GM12872 (cell line): ENCODE measurements at regions not wholly inside any gene's neighbourhood (a gene's known extent, or its start where the extent isn't known, plus 50 kb on each side); places are given as distances from the start of the nearest gene placed in this dataset.

Source experiments
- CTCF ChIP-seq: IDR thresholded peaks from 3 replicates; pipeline ENCODE4 v1.5.1; 2011; ENCODE audit warnings: low read depth, mild to moderate bottlenecking, low read length, moderate library complexity; ENCODE audit not compliant: insufficient read depth

- TF ChIP-seq CTCF = no peak
These were observed 303.2 kb downstream of the TEX13C start for GRCh38 chrX:125622899-125623298.

GRCh38 chrX:125627676-125628075 lies 308.0 kb downstream of the TEX13C start:
- TF ChIP-seq CTCF = no peak

DNA sequence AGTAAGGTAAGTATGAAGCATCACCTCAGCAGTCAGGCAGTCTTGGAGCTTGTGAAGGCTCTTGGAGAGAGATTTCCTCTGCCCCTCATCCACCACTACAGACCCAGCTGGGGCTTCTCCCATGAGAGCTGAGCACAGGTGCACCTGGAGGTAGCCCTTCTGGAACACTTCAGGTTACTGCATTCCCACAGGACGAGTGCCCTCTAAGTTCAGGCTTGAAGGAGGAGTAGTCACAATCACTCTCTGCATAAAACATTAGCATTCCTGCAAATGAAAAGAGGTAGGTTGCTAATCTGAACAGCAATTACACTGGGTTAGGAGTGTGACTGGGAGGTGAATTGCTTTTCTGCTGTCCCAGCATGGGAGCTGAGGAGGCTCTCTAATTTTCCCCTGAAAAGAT lies 308.8 kb downstream of the TEX13C start:
- no peak for TF ChIP-seq CTCF

DNA sequence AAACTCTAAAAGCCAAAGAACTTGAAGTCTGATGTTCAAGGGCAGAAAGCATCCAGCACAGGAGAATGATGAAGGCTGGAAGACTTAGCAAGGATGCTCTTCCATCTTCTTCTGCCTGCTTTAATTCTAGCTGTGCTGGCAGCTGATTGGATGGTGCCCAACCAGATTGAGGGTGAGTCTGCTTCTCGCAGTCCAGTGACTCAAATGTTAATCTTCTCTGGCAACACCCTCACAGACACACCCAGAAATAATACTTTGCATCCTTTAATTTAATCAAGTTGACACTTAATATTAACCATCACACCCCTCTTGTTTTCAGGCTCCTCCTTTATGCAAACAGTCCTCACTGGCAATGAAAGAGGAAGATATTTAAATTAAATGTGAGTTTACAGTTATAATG lies 321.7 kb downstream of the TEX13C start:
- TF ChIP-seq CTCF = no peak

DNA sequence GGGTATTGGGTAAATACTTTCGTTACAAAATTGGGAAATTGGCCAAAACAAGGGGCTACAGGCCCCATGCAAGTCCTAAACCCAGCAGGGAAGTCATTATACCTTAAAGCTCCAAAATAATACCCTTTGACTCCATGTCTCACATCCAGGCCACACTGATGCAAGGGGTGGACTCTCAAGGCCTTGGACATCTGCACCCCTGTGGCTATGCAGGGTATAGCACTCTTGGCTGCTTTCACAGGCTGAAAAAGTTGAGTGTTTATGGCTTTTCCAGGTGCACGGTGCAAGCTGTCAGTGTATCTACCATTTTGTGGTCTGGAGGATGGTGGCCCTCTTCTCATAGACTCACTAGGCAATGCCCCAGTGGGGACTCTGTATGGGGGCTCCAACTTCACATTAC lies 326.5 kb downstream of the TEX13C start:
- peak; percentile 34; the same call in 1 of the 3 replicates for TF ChIP-seq CTCF

GRCh38 chrX:125651426-125651825 lies 331.8 kb downstream of the TEX13C start:
- TF ChIP-seq CTCF = no peak

- TF ChIP-seq CTCF = no peak
These were observed 334.8 kb downstream of the TEX13C start for GRCh38 chrX:125654501-125654900.

DNA sequence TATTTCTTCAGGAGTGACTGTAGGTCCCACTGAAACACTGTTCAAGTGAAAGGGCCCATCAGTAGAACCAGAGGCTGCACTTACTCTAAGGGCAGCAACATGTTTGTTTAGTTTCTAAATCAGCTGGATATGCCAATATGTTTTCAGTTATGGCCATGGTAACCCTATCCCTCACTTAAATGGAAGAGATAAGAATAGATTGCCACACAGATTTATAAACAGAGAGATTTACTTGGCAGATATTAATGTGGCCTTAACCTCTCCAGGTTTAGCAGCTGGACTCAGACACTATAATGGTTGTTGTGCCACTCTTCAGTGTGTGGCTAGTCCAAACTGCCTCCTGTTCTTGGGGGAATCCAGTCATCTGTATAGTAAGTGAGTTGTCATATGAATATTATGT lies 354.1 kb downstream of the TEX13C start:
- no peak for TF ChIP-seq CTCF
